GM18519 (cell line): ENCODE measurements at regions not wholly inside any gene's neighbourhood (a gene's known extent, or its start where the extent isn't known, plus 50 kb on each side); places are given as distances from the start of the nearest gene placed in this dataset.

Source experiments
- ATAC-seq: cut with Tn5 transposase; IDR thresholded peaks from one replicate; pipeline ENCODE4 v1.9.1; 2021; ENCODE audit warnings: mild to moderate bottlenecking, moderate library complexity; ENCODE audit not compliant: unreplicated experiment, low FRiP score

GRCh38 chr20:39092733-39093410 lies 130.7 kb downstream of the DHX35 start:
- ATAC-seq: no peak

DNA sequence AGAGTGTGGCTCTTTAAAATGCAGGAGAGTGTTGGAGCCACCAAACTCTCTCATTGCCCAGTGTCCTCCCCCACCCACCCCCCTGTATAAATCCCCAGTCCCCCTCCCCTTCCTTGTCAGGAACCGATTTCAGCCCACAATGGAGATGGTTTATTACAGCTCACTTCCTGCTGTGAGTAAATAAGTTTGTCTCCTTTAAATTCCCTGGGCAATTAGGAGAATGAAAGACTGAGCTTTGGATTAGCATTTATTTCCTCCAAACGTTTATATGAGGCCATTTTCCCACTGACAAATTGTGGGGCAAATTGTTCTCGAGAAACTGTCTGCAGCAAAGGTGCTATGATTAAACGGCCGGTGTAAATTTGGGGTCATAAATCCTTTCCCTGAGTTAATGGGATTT lies 128.8 kb downstream of the DHX35 start:
- no peak for ATAC-seq

- ATAC-seq: no peak
Observed at GRCh38 chr20:39089797-39090196, 127.7 kb downstream of the DHX35 start.
